Glomerular visceral epithelial cell (primary cell): ENCODE measurements at regions not wholly inside any gene's neighbourhood (a gene's known extent, or its start where the extent isn't known, plus 50 kb on each side); places are given as distances from the start of the nearest gene placed in this dataset.
"Not testable (repeated sequence)": the region's sequence is repeated elsewhere in the genome, so short reads cannot be mapped to it uniquely, and the experiment has no call there.

Experiments used
- DNase-seq: peaks from one replicate; pipeline ENCODE4 v3.0.0-alpha.2; 2016; ENCODE audit errors: extremely low spot score

DNA sequence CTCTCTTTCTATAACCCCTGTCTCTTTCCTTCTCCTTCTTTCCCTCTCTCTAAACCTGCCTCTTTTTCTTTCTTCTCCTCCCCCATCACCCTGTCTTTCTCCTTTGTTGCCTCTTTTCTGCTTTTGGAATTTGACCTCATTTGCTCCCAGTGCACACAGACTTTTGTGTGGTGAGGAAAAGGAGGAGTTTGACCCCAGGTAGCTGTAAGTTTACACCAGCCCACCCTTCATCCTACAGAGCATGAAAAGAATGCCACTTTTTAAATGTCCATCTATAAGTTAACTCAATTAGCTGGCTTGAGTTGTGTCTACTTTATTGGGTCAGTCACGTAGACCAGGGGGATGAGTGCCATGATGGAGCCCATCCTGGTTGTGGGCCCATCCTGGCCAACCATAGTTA lies 146.8 kb upstream of the SLC38A2 start:
- no peak for DNase-seq

DNA sequence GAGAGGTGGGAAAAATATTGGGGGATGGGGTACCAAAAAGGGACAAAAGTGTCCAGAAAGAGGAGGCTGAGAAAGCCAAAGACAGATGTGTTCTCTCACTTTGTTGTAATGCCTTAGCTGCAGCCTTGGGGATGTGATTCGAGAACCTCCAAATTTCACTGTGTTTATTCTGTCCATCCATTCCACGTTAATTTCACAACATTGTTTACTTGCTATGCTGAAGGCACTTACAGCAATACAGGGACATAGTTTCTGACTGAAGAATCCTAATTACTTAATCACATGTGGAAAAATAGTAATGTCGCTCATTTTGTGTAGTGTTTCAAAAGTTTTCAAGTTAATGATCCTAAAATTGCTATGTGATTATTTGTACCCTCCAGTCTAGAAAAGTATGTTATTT lies 146.2 kb upstream of the SLC38A2 start:
- no peak for DNase-seq

DNA sequence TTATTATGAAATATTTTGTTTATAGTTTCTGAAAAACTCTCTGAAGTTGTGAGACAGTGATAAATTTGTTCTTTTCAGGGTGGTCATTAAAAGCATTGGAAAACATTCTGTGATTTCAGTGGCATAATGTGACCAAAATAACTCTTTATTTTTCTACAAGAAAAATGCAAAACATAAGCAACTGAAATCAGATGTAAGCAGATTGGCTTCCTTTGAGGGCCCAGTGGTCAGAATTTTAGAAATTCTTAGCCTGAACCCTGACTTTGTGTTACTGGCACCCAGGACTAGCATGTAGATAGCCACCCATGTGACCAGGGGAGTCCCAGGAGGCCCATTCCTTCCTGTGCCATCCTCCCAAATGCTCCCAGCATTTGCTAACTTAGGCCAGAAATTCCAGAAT lies 145.6 kb upstream of the SLC38A2 start:
- DNase-seq, result no peak

DNA sequence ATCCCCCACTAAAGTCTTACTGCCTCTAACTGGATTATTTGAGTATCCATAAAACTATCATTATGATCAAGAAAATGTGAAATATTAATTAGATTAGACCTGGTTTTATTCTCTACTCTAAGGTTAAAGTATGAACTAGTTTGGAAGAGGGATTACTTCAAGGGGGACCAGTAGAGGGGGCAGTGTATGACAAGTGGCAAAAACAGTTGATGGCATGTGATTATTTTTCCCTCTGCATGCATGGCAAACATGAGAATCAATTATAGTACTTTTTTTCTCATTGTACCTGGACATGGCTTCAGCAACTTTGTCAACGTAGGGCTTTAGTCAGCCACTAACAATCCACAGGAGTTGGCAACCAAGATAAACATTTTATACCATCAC lies 145.0 kb upstream of the SLC38A2 start:
- DNase-seq, result no peak

DNA sequence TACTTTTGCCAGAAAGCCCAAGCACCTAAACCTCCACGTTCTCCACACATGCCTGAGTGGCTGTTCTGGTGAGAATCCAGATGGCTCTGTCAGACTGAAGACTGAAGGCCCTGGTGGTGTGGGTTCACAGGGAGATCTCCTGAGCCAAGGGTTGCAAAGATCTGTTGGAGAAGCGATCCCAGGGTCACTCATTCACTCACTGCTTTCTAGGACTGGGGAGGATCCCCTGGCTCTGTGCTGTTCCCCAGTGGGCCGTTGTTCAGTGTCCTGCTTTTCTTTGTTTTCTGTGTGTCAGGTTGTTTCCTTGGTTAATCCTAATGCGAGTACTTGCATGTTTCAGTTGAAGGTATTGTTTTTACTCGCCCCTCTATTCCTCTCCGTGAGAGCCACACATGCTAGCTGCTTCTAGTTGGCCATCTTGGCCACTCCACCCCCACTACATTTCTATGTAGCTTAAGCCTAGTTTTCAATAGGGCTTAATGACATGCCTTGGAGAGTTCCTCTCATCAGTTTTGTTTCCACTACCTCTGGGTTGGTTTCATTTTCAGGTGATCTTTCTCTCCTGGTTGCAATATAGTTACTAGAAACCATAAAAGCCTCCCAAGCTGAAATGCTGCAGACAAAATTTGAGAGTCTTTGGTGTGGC lies 144.5 kb upstream of the SLC38A2 start:
- DNase-seq, result no peak

DNA sequence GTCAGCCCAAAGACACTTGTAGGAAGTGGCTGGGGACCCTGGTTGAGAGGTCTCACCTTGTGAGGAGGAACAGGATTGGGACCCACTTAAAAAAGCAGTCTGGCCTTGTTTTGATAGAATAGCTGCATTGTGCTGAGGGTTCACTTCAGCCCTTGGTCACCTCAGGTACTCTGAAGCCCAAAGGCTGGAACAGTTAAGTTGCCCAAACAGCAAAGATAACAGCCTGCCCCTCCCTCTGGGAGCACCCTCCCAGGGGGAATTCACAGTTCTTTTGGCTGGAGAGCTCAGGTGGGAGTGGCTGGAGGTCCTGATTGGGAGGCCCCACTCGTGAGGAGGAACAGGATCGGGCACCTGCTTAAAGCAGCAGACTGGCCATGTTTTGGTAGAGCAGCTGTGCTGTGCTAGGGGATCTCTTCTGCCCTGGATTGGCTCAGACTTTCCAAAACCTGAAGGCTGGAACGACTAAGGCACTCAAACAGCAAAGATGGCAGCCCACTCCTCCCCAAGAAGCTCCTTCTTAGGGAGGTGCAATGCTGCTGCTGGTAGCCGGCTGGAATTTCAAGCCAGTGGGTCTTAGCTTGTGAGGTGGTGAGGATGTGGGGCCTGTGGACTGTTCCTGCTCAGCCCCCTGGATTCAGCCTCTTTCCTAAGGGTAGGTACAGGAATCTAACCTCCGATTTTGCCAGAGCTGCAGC lies 143.8 kb upstream of the SLC38A2 start:
- DNase-seq, result no peak

DNA sequence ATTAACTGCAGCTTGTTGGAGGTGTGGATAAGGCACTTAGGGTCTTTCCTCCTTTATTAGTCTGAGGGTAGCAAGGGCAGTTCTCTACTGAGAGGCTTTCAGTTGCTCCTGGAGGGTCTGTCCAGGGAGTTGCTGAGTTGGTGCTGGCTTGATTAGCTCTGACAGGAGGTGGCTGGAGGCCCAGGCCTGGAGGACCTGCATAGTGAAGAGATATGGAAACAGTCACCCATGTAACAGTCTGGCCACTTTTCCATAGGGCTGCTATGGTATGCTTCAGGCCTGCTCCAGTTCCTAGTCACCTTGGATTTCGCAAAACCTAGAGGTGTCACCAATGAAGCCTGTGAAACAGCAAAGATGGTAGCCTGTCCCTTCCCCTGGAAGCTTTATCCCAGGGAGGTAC lies 143.3 kb upstream of the SLC38A2 start:
- no peak for DNase-seq

DNA sequence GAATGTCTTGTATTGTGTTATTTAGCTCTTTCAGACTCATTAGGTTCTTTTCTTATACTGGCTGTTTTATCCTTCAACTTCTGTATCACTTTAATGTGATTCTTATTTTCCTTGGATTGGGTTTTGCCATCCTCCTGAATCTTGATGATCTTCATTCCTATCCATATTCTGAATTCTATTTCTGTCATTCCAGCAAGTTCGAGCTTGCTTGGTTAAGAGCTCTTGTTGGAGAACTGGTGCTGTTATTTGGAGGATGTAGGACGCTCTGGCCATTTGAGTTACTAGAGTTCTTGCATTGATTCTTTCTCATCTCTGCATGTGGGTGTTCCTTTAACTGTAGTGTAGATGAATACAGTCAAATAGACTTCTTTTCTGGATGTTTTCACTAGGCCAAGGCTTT lies 142.3 kb upstream of the SLC38A2 start:
- no peak for DNase-seq

DNA sequence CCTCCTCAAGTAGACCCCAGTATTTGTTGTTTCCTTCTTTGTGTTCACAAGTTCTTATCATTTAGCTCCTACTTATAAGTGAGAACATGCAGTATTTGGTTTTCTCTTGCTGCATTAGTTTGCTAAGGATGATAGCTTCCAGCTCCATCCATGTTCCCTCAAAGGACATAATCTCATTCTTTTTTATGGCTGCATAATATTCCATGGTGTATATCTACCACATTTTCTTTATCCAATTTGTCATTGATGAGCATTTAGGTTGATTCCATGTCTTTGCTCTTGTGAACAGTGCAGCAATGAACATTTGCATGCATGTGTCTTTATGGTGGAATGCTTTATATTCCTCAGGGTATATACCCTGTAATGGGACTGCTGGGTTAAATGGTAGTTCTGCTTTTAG lies 137.7 kb upstream of the SLC38A2 start:
- not testable (repeated sequence) for DNase-seq

DNA sequence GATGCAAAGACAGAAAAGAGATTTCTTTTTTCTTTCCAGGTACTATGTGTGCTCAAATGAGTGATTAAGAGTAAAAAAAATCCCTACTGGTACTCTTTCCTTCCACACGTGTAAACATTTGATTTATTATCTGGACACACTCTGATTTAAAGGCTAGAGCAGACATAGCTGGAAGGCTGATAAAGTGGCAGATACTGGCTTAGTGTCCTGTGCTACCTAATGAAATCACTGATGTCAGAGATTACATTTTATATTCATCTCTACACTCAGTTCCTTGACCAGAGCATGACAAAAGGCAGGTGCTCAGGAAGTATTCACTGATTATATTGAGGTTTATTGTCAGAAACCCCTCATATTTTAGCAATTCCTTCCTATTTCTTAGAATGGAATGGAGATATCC lies 136.6 kb upstream of the SLC38A2 start:
- no peak for DNase-seq

DNA sequence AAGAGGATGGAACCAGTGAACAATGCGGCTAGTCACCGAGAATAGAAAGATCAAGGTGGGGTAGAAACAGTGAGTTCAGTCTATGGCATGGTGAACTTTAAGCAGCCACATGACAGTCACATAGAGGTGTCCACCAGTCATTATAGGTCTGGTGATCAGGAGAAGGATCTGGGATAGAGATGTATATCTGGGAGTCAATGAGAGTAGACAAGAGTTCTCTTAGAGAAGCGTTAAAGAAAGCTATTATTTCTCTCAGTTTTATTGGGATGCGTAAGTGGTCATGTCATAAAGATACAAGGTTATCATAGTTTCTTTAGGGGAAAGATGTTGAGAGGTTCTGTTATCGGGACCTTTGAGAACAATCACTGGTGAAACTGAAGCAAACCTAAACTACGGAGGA lies 136.1 kb upstream of the SLC38A2 start:
- DNase-seq, result no peak

DNA sequence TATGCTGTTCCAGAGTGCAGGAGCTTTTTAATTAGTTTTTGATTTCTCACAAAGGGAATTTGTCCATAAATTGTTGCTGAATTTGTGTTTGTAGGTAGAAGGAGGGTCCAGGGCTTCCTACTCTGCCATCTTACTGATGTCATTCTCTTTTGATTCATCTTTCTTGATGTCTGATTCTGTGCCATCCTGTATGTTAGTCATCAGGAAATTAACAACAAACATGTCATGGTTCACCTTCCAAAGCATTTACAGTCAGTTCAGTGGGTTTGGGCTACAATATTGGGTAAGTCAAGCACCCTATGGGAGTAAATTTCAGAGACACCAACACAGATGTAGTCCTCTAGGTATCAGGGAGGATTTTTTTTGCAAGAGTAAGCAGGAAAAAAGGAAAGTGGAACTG lies 135.2 kb upstream of the SLC38A2 start:
- no peak for DNase-seq

DNA sequence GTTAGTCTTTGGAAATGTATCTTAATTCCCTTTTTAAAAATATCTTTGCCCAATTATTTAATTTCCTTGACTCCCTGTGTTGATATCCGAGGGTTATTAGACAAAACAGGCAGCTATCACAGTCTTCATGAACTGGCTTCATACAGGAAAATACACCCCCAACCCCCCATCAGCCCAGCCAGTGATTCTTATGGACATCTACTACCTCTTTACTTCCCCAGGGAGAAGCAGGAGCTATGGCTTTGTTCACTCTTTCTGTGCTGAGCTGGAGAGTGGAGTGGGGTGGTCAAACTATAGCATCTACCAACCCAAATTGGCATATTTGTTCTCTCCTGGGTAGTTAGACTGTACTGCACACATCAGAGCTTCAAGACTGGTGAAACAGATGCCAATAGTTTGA lies 134.4 kb upstream of the SLC38A2 start:
- DNase-seq, result no peak

DNA sequence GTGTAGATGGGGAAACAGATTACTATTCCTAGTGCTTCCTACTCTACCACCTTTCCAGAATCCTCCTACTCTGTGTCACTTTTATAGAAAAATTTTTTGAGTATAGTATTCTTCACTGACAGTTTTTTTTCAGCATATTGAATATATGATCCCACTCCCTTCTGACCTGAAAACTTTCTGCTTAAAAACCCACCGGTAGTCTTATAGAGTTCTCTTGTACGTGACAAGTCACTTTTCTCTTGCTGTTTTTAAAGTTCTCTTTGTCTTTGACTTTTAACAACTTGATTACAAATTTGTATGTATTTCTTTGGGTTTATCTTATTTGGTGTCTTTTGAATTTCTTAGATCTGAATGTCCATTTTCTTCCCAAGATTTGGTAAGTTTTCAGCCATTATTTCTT lies 133.6 kb upstream of the SLC38A2 start:
- no peak for DNase-seq

DNA sequence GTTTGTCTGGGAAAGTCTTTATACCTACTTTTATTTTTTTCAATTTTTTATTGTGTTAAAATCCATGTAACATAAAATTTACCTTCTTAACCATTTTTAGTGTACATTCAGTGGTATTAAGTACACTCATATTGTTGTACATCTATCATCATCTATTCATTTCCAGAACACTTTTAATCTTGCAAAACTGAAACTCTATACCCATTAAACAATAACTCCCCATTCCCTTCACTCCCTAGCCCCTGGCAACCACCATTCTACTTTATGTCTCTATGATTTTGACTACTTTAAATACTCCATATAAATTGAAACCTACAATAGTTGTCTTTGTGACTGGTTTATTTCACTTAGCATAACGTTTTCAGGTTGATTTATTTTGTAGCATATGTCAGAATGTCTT lies 131.9 kb upstream of the SLC38A2 start:
- DNase-seq, result no peak

DNA sequence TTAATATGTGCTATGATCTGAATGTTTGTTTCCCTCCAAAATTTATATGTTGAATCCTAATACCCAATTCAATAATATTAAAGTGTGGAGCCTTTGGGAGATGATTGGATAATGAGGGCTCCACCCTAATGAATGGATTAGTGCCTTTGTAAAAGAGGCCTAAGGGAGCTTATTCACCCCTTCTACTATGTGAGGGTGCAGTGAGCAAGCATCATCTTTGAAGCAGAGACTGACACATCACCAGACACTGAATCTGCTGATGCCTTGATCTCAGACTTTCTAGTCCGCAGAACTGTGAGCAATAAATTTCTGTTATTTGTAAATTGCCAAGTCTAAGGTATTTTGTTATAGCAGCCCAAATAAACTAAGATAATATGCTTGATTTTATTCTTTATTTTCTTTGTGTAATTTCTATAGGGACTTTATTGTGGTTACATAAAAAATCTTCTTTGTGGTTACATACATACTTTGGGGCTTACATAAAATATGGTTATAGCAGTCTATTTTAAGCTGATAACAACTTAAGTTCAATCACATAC lies 131.1 kb upstream of the SLC38A2 start:
- no peak for DNase-seq

DNA sequence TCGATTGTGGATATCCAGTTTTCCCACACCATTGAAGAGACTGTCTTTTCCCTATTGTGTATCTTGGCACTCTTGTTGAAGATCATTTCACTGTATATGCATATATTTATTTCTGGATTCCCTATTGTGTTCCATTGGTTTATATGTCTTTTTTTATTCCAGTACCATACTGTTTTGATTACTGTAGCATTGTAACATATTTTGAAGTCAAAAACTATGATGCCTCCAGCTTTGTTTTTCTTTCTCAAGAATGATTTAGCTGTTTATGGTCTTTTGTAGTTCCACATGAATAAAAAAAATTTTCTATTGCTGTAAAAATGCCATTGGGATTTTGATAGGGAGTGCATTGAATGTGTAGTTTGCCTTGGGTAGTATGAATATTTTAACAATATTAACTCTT lies 128.1 kb upstream of the SLC38A2 start:
- DNase-seq, result no peak

DNA sequence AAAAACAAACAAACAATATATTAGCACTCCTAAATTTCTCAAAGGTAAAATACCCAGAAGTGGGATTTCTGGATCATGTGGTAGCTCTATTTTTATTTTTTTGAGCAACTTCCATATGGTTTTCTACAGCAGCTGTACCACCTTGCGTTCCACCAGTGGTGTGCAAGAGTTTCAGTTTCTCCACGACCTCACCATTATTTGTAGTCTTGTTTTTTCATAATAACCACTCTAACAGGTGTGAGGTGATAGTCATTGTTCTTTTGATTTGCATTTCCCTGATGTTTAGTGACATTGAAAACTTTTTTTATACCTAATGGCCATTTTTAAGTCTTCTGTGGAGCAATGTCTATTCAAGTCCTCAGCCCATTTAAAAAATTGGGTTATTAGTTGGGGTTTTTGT lies 127.3 kb upstream of the SLC38A2 start:
- DNase-seq, result no peak

DNA sequence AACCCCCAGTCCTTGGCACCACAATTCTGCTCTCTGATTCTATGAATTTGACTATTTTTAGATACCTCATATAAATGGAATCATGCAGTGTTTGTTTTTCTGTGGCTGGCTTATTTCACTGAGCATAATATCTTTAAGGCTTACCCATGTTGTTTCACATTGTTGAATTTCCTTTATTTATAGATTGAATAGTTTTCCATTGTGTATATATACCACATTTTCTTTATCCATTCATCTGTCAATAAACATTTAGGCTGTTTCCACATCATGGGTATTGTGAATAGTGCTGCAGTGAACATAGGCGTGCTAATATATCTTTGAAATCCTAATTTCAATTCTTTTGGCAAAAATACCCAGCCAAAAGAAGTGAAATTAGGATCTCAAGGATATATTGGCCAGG lies 126.7 kb upstream of the SLC38A2 start:
- no peak for DNase-seq

DNA sequence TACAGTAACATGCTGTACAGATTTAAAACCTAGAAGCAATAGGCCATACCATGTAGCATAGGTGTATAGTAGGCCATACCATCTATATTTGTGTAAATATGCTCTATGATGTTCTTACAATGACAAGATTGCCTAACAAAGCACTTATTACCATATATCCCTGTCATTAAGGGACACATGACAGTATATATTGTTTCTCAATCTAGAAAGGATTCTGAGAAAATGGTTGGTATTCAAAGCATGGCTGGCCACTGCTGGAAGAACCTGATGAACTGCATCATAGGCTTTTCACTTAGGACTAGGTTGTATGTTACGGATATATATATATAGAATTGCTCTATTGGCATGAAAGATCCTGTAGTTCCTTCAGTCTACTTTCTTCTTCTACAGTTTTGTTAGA lies 125.2 kb upstream of the SLC38A2 start:
- DNase-seq, result no peak

DNA sequence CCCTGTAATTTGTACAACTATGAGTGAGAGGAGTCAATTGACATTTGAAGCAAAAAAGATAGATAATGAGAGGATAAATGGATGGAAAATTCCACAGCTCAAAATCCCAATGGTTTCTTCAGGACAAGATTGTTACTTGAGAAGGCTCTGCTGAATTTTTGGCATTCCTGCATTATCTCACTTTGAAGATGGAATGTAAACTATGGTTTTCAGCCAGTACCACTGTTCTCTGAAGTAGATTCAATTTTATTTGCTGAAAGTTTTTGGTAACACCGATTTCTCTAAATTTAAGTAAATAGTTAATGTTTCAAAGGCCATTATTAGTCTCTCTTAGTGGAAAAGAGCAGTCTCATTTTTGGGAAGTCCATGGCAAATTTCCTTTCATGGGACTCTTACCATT lies 121.9 kb upstream of the SLC38A2 start:
- DNase-seq, result peak; percentile 41

DNA sequence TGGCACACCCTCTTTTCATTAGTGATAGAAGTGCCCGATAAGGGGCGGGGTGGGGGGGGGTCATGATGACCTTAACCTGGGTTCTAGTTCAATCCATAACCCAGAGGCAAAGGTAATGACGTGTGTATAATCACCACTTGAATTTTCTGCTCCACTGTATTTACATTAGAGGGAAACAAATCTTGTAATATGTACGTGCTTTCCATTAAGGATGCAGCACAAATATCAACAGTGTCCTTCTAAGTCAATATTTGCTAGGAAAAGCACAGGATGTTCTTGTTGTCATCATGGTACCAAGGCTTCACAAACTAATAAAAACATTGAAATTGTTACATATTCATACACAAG lies 121.2 kb upstream of the SLC38A2 start:
- DNase-seq, result no peak

DNA sequence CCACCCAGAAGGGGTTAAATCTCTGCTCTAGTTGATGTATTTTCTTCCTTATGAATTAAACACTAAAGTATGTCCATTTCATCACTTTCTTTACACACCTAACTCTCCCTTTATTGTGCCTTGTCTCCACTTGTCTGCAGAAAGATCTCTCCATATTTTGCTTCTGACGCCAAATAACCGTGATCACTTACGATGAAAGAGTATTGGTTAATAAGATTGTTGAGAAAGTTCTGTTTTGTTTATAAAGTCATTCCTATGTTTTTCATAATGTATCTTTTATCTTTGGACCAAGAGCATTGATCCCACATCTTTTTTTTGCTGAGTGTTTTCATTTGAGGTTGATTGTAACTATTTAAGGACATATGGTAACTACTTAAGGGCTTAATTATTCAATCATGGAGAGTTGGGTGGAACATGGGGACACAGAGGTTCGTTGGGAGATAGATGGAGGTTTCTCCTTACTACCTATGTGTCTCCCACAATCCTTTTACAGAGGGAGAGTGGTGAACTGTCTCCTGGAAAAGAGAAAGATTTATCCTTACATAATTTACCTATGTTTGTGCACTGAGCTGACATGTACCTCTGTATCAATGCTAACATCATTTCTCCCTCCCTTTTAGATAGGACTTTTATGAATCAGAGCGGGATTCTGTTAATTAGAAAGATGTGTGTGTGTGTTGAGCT lies 120.7 kb upstream of the SLC38A2 start:
- no peak for DNase-seq
